ENCODE measurements at regions not wholly inside any gene's neighbourhood (a gene's known extent, or its start where the extent isn't known, plus 50 kb on each side); places are given as distances from the start of the nearest gene placed in this dataset.

GRCh38 chr9:7507026-7507425 is 292.6 kb downstream of the DMAC1 start:
- TF ChIP-seq CTCF (conservative IDR thresholded peaks at IDR 0.05 in 1 of 2, IDR thresholded peaks at IDR 0.05 in 1 of 2; ENCODE audit: low read depth in 1 of 2, low read length in 2 of 2) = no peak
- no peak for TF ChIP-seq EZH2 (IDR thresholded peaks at IDR 0.05; ENCODE audit: low read length, missing control alignments)

All from fibroblast of lung (primary cell).